Neural cell (in vitro differentiated cells): ENCODE measurements at regions not wholly inside any gene's neighbourhood (a gene's known extent, or its start where the extent isn't known, plus 50 kb on each side); places are given as distances from the start of the nearest gene placed in this dataset.
"Not testable (repeated sequence)": the region's sequence is repeated elsewhere in the genome, so short reads cannot be mapped to it uniquely, and the experiment has no call there.

Experiments used
- H2AFZ ChIP-seq: fragments of 200-600, 300-800 bp; sonication (generic), shearing (Covaris generic); 2 replicates; pipeline ENCODE4 v1.6.0; 2014; ENCODE audit warnings: low read depth, mild to moderate bottlenecking, antibody characterized with exemption, low read length, moderate library complexity
- H3F3A ChIP-seq: fragments of 200-600 bp; shearing (Covaris generic); 2 replicates; pipeline ENCODE4 v1.6.1; 2016; ENCODE audit warnings: mild to moderate bottlenecking, moderate library complexity, mixed read lengths, antibody characterized with exemption, low read length; ENCODE audit not compliant: insufficient read depth, poor library complexity, severe bottlenecking
- H3K27ac ChIP-seq: fragments of 200-600, 300-800 bp; sonication (generic), shearing (Covaris generic); 2 replicates; pipeline ENCODE4 v1.5.1; 2014; ENCODE audit warnings: mild to moderate bottlenecking, low read length, moderate library complexity
- H3K27me3 ChIP-seq: fragments of 300-800, 200-600 bp; sonication (generic), shearing (Covaris generic); 2 replicates; pipeline ENCODE4 v1.6.0; 2014; ENCODE audit warnings: mild to moderate bottlenecking, low read depth, low read length, moderate library complexity; ENCODE audit not compliant: insufficient read depth
- H3K36me3 ChIP-seq: fragments of 300-800, 200-600 bp; sonication (generic), shearing (Covaris generic); 2 replicates; pipeline ENCODE4 v1.5.1; 2014; ENCODE audit warnings: mild to moderate bottlenecking, antibody characterized with exemption, low read length, moderate library complexity; ENCODE audit not compliant: insufficient read depth
- H3K4me2 ChIP-seq: fragments of 300-800, 200-600 bp; sonication (generic), shearing (Covaris generic); 2 replicates; pipeline ENCODE4 v1.6.0; 2014; ENCODE audit warnings: mild to moderate bottlenecking, low read length
- H3K4me3 ChIP-seq: fragments of 300-800, 200-600 bp; sonication (generic), shearing (Covaris generic); 2 replicates; pipeline ENCODE4 v1.5.1; 2014; ENCODE audit warnings: mild to moderate bottlenecking, low read length, moderate library complexity
- H3K79me2 ChIP-seq: fragments of 200-600 bp; shearing (Covaris generic); replicated peaks from 2 replicates; pipeline ENCODE4 v1.6.0; 2014; ENCODE audit warnings: mild to moderate bottlenecking, low read length, moderate library complexity; ENCODE audit not compliant: insufficient read depth
- H3K9ac ChIP-seq: fragments of 300-800, 200-600 bp; sonication (generic), shearing (Covaris generic); 2 replicates; pipeline ENCODE4 v1.6.1; 2016; ENCODE audit warnings: mild to moderate bottlenecking, low read length, mixed read lengths
- H3K9me2 ChIP-seq: fragments of 200-600 bp; shearing (Covaris generic); 2 replicates; pipeline ENCODE4 v1.6.1; 2016; ENCODE audit warnings: mild to moderate bottlenecking, low read length, mixed read lengths; ENCODE audit not compliant: insufficient read depth
- H3K9me3 ChIP-seq: fragments of 200-600, 300-800 bp; sonication (generic), shearing (Covaris generic); 2 replicates; pipeline ENCODE4 v1.6.1; 2016; ENCODE audit warnings: mild to moderate bottlenecking, mixed run types, low read length, moderate library complexity, mixed read lengths
- H4K20me1 ChIP-seq: fragments of 200-600 bp; shearing (Covaris generic); 2 replicates; pipeline ENCODE4 v1.6.1; 2016; ENCODE audit warnings: mild to moderate bottlenecking, mixed run types; ENCODE audit not compliant: insufficient read depth
- EP300 ChIP-seq: fragments of 450-650 bp; conservative IDR thresholded peaks from 2 replicates; pipeline ENCODE4 v1.6.1; 2014; ENCODE audit warnings: antibody characterized with exemption, mild to moderate bottlenecking, moderate library complexity; ENCODE audit not compliant: poor library complexity, severe bottlenecking
- EZH2 ChIP-seq: fragments of 200-600, 300-800 bp; shearing (Covaris generic), sonication (generic); IDR thresholded peaks from 2 replicates; pipeline ENCODE4 v1.6.1; 2014; ENCODE audit warnings: antibody characterized with exemption, low read length, borderline replicate concordance, mild to moderate bottlenecking; ENCODE audit not compliant: insufficient read depth, poor library complexity, severe bottlenecking
- MXI1 ChIP-seq: fragments of 450-650 bp; conservative IDR thresholded peaks from 2 replicates; pipeline ENCODE4 v1.6.1; 2014; ENCODE audit warnings: antibody characterized with exemption, mild to moderate bottlenecking; ENCODE audit not compliant: poor library complexity, severe bottlenecking
- POLR2AphosphoS5 ChIP-seq: IDR thresholded peaks from 2 replicates; pipeline ENCODE4 v1.6.1; 2012
- RAD21 ChIP-seq: fragments of 450-650 bp; conservative IDR thresholded peaks from 2 replicates; pipeline ENCODE4 v1.6.1; 2014; ENCODE audit warnings: antibody characterized with exemption, mild to moderate bottlenecking, moderate library complexity
- SMC3 ChIP-seq: fragments of 450-650 bp; conservative IDR thresholded peaks from 2 replicates; pipeline ENCODE4 v1.6.1; 2014; ENCODE audit warnings: antibody characterized with exemption, mild to moderate bottlenecking, moderate library complexity; ENCODE audit not compliant: poor library complexity
- TAF1 ChIP-seq: IDR thresholded peaks from 2 replicates; pipeline ENCODE4 v1.6.1; 2012; ENCODE audit warnings: low read depth
- TF ChIP-seq, protein P1 (sequence below): IDR thresholded peaks from 2 replicates; pipeline ENCODE4 v1.6.1; 2012; ENCODE audit warnings: borderline replicate concordance
- TF ChIP-seq, protein P2 (sequence below): fragments of 450-650 bp; IDR thresholded peaks from 2 replicates; pipeline ENCODE4 v1.5.1; 2014; ENCODE audit warnings: antibody characterized with exemption, mild to moderate bottlenecking, moderate library complexity; ENCODE audit not compliant: poor library complexity, severe bottlenecking

DNA sequence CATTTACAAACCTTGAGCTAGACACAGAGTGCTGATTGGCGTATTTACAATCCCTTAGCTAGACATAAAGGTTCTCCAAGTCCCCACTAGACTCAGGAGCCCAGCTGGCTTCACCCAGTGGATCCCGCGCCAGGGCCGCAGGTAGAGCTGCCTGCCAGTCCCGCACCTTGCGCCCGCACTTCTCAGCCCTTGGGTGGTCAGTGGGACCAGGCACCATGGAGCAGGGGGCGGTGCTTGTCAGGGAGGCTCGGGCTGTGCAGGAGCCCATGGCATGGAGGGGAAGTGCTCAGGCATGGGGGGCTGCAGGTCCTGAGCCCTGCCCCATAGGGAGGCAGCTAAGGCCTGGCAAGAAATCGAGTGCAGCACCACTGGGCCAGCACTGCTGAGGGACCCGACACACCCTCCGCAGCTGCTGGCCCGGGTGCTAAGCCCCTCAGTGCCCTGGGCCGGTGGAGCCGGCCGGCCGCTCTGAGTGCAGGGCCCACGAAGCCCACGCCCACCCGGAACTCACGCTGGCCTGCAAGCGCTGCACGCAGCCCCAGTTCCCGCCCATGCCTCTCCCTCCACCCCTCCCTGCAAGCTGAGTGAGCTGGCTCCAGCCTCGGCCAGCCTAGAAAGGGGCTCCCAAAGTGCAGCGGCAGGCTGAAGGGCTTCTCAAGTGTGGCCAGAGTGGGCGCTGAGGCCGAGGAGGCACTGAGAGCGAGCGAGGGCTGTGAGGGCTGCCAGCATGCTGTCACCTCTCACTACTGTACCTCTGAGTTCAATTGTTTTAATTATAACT lies 1213.9 kb downstream of the OTOL1 start:
- Histone ChIP-seq H3K4me2 (no peak overlapping the region), H3K9me2 (no peaks in the 10 kb centered on the region), H3K27me3 (no peaks in the 10 kb centered on the region), H3K9me3 (no peaks in the 10 kb centered on the region), H2AFZ (no peak overlapping the region), H3K4me3 (no peak overlapping the region), H3K79me2 (no peaks in the 10 kb centered on the region), H4K20me1 (no peaks in the 10 kb centered on the region), H3K27ac (no peak overlapping the region), H3F3A (no peaks in the 10 kb centered on the region), H3K9ac (no peak overlapping the region), H3K36me3 (no peaks in the 10 kb centered on the region)
- TF ChIP-seq EP300 (no peak), MXI1 (no peak), POLR2AphosphoS5 (no peak), TAF1 (no peak), EZH2 (no peak)
- TF ChIP-seq, protein P1, sequence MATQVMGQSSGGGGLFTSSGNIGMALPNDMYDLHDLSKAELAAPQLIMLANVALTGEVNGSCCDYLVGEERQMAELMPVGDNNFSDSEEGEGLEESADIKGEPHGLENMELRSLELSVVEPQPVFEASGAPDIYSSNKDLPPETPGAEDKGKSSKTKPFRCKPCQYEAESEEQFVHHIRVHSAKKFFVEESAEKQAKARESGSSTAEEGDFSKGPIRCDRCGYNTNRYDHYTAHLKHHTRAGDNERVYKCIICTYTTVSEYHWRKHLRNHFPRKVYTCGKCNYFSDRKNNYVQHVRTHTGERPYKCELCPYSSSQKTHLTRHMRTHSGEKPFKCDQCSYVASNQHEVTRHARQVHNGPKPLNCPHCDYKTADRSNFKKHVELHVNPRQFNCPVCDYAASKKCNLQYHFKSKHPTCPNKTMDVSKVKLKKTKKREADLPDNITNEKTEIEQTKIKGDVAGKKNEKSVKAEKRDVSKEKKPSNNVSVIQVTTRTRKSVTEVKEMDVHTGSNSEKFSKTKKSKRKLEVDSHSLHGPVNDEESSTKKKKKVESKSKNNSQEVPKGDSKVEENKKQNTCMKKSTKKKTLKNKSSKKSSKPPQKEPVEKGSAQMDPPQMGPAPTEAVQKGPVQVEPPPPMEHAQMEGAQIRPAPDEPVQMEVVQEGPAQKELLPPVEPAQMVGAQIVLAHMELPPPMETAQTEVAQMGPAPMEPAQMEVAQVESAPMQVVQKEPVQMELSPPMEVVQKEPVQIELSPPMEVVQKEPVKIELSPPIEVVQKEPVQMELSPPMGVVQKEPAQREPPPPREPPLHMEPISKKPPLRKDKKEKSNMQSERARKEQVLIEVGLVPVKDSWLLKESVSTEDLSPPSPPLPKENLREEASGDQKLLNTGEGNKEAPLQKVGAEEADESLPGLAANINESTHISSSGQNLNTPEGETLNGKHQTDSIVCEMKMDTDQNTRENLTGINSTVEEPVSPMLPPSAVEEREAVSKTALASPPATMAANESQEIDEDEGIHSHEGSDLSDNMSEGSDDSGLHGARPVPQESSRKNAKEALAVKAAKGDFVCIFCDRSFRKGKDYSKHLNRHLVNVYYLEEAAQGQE, result no peak

DNA sequence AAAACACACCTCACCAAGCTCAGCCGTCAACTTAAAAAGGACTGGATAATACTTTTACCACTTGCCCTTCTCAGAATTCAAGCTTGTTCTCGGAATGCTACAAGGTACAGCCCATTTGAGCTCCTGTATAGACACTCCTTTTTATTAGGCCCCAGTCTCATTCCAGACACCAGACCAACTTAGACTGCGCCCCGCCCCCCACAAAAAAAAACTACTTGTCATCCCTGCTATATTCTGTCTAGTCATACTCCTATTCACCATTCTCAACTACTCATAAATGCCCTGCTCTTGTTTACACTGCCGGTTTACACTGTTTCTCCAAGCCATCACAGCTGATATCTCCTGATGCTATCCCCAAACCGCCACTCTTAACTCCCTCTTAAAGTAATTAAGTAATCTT lies 1220.5 kb downstream of the OTOL1 start:
- not testable (repeated sequence) for H3K4me3 ChIP-seq, H4K20me1 ChIP-seq, H3K9me3 ChIP-seq, H3K79me2 ChIP-seq, H3F3A ChIP-seq, H3K9ac ChIP-seq, H2AFZ ChIP-seq, H3K36me3 ChIP-seq, H3K4me2 ChIP-seq, H3K27ac ChIP-seq, H3K27me3 ChIP-seq, H3K9me2 ChIP-seq

DNA sequence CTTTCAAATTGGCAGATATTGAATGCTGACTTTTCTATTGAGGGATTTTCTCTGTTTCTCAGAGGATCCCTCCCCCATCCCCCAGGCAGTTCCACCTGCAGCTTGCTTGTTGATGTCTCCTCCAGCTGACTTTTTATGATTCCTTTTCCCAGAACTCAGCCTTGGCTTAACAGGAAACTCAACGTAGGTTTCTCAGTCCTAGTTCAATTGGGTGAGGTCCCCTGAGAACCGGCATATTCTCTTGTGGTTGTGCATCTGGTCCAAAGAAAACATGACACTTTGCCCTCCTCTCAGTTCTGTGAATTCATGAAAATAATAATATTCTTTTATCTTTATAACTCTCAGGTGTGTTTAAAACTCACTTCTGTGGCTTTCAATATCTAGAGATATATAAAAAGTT lies 1222.1 kb downstream of the OTOL1 start:
- Histone ChIP-seq H2AFZ (no peak overlapping the region), H3K27ac (no peak overlapping the region), H3K79me2 (no peaks in the 10 kb centered on the region), H3K4me2 (no peak overlapping the region), H3K9me2 (no peaks in the 10 kb centered on the region), H3K9ac (no peak overlapping the region), H4K20me1 (no peaks in the 10 kb centered on the region), H3K4me3 (no peak overlapping the region), H3K9me3 (no peaks in the 10 kb centered on the region), H3F3A (no peaks in the 10 kb centered on the region), H3K36me3 (no peaks in the 10 kb centered on the region), H3K27me3 (no peaks in the 10 kb centered on the region)
- TF ChIP-seq, protein P1, result no peak
- TF ChIP-seq MXI1 (no peak), SMC3 (no peak), EZH2 (no peak), EP300 (no peak), TAF1 (no peak), POLR2AphosphoS5 (no peak), RAD21 (no peak)
- TF ChIP-seq, protein P2, sequence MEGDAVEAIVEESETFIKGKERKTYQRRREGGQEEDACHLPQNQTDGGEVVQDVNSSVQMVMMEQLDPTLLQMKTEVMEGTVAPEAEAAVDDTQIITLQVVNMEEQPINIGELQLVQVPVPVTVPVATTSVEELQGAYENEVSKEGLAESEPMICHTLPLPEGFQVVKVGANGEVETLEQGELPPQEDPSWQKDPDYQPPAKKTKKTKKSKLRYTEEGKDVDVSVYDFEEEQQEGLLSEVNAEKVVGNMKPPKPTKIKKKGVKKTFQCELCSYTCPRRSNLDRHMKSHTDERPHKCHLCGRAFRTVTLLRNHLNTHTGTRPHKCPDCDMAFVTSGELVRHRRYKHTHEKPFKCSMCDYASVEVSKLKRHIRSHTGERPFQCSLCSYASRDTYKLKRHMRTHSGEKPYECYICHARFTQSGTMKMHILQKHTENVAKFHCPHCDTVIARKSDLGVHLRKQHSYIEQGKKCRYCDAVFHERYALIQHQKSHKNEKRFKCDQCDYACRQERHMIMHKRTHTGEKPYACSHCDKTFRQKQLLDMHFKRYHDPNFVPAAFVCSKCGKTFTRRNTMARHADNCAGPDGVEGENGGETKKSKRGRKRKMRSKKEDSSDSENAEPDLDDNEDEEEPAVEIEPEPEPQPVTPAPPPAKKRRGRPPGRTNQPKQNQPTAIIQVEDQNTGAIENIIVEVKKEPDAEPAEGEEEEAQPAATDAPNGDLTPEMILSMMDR, result no peak
